ENCODE measurements at regions not wholly inside any gene's neighbourhood (a gene's known extent, or its start where the extent isn't known, plus 50 kb on each side); places are given as distances from the start of the nearest gene placed in this dataset.

DNA sequence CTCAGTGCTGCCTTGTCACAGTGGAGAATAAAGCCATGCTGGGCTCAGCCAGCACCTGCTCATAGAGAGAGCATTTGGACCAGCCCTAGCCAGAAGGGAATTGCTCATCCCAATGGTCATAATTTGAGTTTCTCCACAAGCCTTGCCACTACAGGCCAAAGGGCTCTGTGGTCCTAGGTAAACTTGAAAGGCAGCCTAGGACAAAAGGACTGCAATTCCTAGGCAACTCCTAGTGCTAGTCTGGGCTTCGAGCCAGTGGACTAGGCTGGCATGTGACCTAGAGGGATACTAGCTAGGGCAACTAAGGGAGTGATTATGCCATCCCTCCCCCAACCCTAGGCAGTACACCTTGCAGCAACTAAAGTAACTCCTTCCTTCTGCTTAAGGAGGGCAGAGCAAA, 516.2 kb downstream of the BCKDHB start:
- H3K27ac ChIP-seq (ENCODE audit: low read depth in 2 of 2, low read length in 2 of 2) = no peak overlapping the region
- no peaks in the 10 kb centered on the region for H3K9me3 ChIP-seq (ENCODE audit: control insufficient read depth in 2 of 3, insufficient read depth in 1 of 3, low read length in 3 of 3)
- H3K4me3 ChIP-seq (ENCODE audit: low read length in 3 of 3) = no peak overlapping the region
- H3K27me3 ChIP-seq (ENCODE audit: control insufficient read depth, insufficient read depth, low read length) = no peaks in the 10 kb centered on the region
- H3K4me1 ChIP-seq (ENCODE audit: control insufficient read depth in 2 of 3, insufficient read depth in 2 of 3, low read depth in 1 of 3, low read length in 3 of 3) = no peaks in the 10 kb centered on the region
- H3K9ac ChIP-seq (ENCODE audit: low read length in 3 of 3) = no peak overlapping the region
- DNase-seq (peak in 1 of 5 donors; percentile 60), FAIRE-seq (no peak)
- H3K36me3 ChIP-seq (ENCODE audit: control insufficient read depth in 2 of 3, insufficient read depth in 3 of 3, low read length in 3 of 3) = no peaks in the 10 kb centered on the region
- TF ChIP-seq CTCF (IDR thresholded peaks at IDR 0.05; ENCODE audit: borderline replicate concordance, extremely low read depth, insufficient read depth) = no peak
- intact Hi-C loops (cut with DNase I) = no loop called here

- no peak overlapping the region for H3K4me3 ChIP-seq (ENCODE audit: low read length in 3 of 3)
These were observed 512.5 kb downstream of the BCKDHB start for GRCh38 chr6:80618953-80619352.

GRCh38 chr6:80610846-80611245, 504.4 kb downstream of the BCKDHB start:
- Histone ChIP-seq H3K36me3 (ENCODE audit: control insufficient read depth in 2 of 3, insufficient read depth in 3 of 3, low read length in 3 of 3) (no peaks in the 10 kb centered on the region), H3K27me3 (ENCODE audit: control insufficient read depth, insufficient read depth, low read length) (no peaks in the 10 kb centered on the region), H3K9me3 (ENCODE audit: control insufficient read depth in 2 of 3, insufficient read depth in 1 of 3, low read length in 3 of 3) (no peaks in the 10 kb centered on the region), H3K4me3 (ENCODE audit: low read length in 3 of 3) (no peak overlapping the region), H3K27ac (ENCODE audit: low read depth in 2 of 2, low read length in 2 of 2) (no peak overlapping the region), H3K4me1 (ENCODE audit: control insufficient read depth in 2 of 3, insufficient read depth in 2 of 3, low read depth in 1 of 3, low read length in 3 of 3) (no peaks in the 10 kb centered on the region), H3K9ac (ENCODE audit: low read length in 3 of 3) (no peak overlapping the region)
- intact Hi-C loops (cut with DNase I) = no loop called here
- FAIRE-seq (no peak), DNase-seq (no peak)
- TF ChIP-seq CTCF (IDR thresholded peaks at IDR 0.05; ENCODE audit: borderline replicate concordance, extremely low read depth, insufficient read depth) = no peak

More at GRCh38 chr6:80618953-80619352, 512.5 kb downstream of the BCKDHB start:
- no peak for FAIRE-seq
- no peak for TF ChIP-seq CTCF (IDR thresholded peaks at IDR 0.05; ENCODE audit: borderline replicate concordance, extremely low read depth, insufficient read depth)
- no peak overlapping the region for H3K9ac ChIP-seq (ENCODE audit: low read length in 3 of 3)
- no peaks in the 10 kb centered on the region for H3K36me3 ChIP-seq (ENCODE audit: control insufficient read depth in 2 of 3, insufficient read depth in 3 of 3, low read length in 3 of 3)
- intact Hi-C loops (cut with DNase I) = no loop called here
- H3K4me1 ChIP-seq (ENCODE audit: control insufficient read depth in 2 of 3, insufficient read depth in 2 of 3, low read depth in 1 of 3, low read length in 3 of 3) = no peaks in the 10 kb centered on the region
- no peak overlapping the region for H3K27ac ChIP-seq (ENCODE audit: low read depth in 2 of 2, low read length in 2 of 2)
- H3K27me3 ChIP-seq (ENCODE audit: control insufficient read depth, insufficient read depth, low read length) = no peaks in the 10 kb centered on the region
- DNase-seq = peak in 1 of 5 donors; percentile 21
- no peaks in the 10 kb centered on the region for H3K9me3 ChIP-seq (ENCODE audit: control insufficient read depth in 2 of 3, insufficient read depth in 1 of 3, low read length in 3 of 3)

DNA sequence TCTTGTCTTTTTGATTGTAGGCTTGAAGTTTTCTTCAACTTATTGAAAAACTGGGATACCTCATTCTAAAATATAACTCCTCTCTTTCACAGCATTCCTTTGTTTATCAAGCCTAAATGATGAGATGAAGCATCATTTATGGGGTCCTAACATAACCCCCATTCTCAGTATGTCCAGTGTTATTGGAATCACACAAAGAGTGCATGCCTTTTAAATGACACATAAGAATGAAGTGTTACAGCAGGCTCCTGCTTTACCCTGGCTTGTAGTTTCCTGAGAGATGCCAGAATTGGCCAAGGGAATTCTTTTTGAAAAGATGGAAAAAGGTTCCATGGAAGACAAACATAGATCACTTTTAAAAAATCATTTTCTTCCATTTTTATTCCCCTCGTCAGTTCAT, 502.4 kb downstream of the BCKDHB start:
- no peak for TF ChIP-seq CTCF (IDR thresholded peaks at IDR 0.05; ENCODE audit: borderline replicate concordance, extremely low read depth, insufficient read depth)
- DNase-seq (no peak), FAIRE-seq (no peak)
- no peaks in the 10 kb centered on the region for H3K36me3 ChIP-seq (ENCODE audit: control insufficient read depth in 2 of 3, insufficient read depth in 3 of 3, low read length in 3 of 3)
- no peak overlapping the region for H3K27ac ChIP-seq (ENCODE audit: low read depth in 2 of 2, low read length in 2 of 2)
- no peaks in the 10 kb centered on the region for H3K9me3 ChIP-seq (ENCODE audit: control insufficient read depth in 2 of 3, insufficient read depth in 1 of 3, low read length in 3 of 3)
- H3K27me3 ChIP-seq (ENCODE audit: control insufficient read depth, insufficient read depth, low read length) = no peaks in the 10 kb centered on the region
- H3K9ac ChIP-seq (ENCODE audit: low read length in 3 of 3) = no peak overlapping the region
- H3K4me3 ChIP-seq (ENCODE audit: low read length in 3 of 3) = no peak overlapping the region
- intact Hi-C loops (cut with DNase I) = no loop called here
- H3K4me1 ChIP-seq (ENCODE audit: control insufficient read depth in 2 of 3, insufficient read depth in 2 of 3, low read depth in 1 of 3, low read length in 3 of 3) = no peaks in the 10 kb centered on the region

Data from kidney (tissue), 13 donors.